ENCODE measurements at regions not wholly inside any gene's neighbourhood (a gene's known extent, or its start where the extent isn't known, plus 50 kb on each side); places are given as distances from the start of the nearest gene placed in this dataset.

DNA sequence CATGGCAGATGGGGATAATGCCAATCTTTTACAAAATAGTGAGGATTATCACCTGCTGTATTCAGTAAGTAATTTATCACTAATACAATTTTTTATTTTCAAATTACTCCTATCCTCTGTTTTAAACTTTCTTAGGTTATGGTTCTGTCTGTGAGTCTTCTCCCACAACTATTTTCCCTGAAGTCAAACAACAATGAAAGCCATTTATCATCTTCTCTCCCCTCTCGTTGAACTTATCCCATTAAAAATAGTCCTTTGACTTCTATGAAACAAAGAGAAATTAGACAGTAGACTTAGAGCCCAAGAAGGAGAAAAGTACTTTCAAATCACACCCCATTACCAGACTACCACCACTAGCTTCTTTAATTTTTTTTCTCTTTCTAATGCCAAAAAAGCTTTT is 147.7 kb downstream of the SIM1 start:
- no peak overlapping the region for H3K27ac ChIP-seq (ENCODE audit: low read length)
- H3F3A ChIP-seq (ENCODE audit: insufficient read depth, low read length, poor library complexity, severe bottlenecking), result no peaks in the 10 kb centered on the region
- no peak overlapping the region for H3K4me3 ChIP-seq (ENCODE audit: low read length)
- no peaks in the 10 kb centered on the region for H3K79me2 ChIP-seq (replicated peaks; ENCODE audit: insufficient read depth, low read length)
- no peak overlapping the region for H2AFZ ChIP-seq (ENCODE audit: low read depth, low read length)
- H3K9ac ChIP-seq (ENCODE audit: low read length), result no peak overlapping the region
- H3K9me2 ChIP-seq (ENCODE audit: insufficient read depth, low read length), result no peaks in the 10 kb centered on the region
- no peaks in the 10 kb centered on the region for H3K9me3 ChIP-seq (ENCODE audit: low read length)
- H4K20me1 ChIP-seq (ENCODE audit: insufficient read depth), result no peaks in the 10 kb centered on the region
- no peaks in the 10 kb centered on the region for H3K27me3 ChIP-seq (ENCODE audit: insufficient read depth, low read depth, low read length)
- H3K4me2 ChIP-seq (ENCODE audit: low read length), result no peak overlapping the region
- no peaks in the 10 kb centered on the region for H3K36me3 ChIP-seq (ENCODE audit: insufficient read depth, low read length)
- no peak for TF ChIP-seq RAD21 (conservative IDR thresholded peaks at IDR 0.05)
- TF ChIP-seq, protein P1, sequence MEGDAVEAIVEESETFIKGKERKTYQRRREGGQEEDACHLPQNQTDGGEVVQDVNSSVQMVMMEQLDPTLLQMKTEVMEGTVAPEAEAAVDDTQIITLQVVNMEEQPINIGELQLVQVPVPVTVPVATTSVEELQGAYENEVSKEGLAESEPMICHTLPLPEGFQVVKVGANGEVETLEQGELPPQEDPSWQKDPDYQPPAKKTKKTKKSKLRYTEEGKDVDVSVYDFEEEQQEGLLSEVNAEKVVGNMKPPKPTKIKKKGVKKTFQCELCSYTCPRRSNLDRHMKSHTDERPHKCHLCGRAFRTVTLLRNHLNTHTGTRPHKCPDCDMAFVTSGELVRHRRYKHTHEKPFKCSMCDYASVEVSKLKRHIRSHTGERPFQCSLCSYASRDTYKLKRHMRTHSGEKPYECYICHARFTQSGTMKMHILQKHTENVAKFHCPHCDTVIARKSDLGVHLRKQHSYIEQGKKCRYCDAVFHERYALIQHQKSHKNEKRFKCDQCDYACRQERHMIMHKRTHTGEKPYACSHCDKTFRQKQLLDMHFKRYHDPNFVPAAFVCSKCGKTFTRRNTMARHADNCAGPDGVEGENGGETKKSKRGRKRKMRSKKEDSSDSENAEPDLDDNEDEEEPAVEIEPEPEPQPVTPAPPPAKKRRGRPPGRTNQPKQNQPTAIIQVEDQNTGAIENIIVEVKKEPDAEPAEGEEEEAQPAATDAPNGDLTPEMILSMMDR (IDR thresholded peaks at IDR 0.05; ENCODE audit: poor library complexity, severe bottlenecking), result no peak
- TF ChIP-seq SMC3 (conservative IDR thresholded peaks at IDR 0.05; ENCODE audit: poor library complexity), result no peak
- TF ChIP-seq EZH2 (IDR thresholded peaks at IDR 0.05; ENCODE audit: borderline replicate concordance, insufficient read depth, low read length, poor library complexity, severe bottlenecking), result no peak
- TF ChIP-seq EP300 (conservative IDR thresholded peaks at IDR 0.05; ENCODE audit: poor library complexity, severe bottlenecking), result no peak
- no peak for TF ChIP-seq TAF1 (IDR thresholded peaks at IDR 0.05; ENCODE audit: low read depth)
- no peak for TF ChIP-seq POLR2AphosphoS5 (IDR thresholded peaks at IDR 0.05)
- TF ChIP-seq, protein P2, sequence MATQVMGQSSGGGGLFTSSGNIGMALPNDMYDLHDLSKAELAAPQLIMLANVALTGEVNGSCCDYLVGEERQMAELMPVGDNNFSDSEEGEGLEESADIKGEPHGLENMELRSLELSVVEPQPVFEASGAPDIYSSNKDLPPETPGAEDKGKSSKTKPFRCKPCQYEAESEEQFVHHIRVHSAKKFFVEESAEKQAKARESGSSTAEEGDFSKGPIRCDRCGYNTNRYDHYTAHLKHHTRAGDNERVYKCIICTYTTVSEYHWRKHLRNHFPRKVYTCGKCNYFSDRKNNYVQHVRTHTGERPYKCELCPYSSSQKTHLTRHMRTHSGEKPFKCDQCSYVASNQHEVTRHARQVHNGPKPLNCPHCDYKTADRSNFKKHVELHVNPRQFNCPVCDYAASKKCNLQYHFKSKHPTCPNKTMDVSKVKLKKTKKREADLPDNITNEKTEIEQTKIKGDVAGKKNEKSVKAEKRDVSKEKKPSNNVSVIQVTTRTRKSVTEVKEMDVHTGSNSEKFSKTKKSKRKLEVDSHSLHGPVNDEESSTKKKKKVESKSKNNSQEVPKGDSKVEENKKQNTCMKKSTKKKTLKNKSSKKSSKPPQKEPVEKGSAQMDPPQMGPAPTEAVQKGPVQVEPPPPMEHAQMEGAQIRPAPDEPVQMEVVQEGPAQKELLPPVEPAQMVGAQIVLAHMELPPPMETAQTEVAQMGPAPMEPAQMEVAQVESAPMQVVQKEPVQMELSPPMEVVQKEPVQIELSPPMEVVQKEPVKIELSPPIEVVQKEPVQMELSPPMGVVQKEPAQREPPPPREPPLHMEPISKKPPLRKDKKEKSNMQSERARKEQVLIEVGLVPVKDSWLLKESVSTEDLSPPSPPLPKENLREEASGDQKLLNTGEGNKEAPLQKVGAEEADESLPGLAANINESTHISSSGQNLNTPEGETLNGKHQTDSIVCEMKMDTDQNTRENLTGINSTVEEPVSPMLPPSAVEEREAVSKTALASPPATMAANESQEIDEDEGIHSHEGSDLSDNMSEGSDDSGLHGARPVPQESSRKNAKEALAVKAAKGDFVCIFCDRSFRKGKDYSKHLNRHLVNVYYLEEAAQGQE (IDR thresholded peaks at IDR 0.05; ENCODE audit: borderline replicate concordance), result no peak
- TF ChIP-seq MXI1 (conservative IDR thresholded peaks at IDR 0.05; ENCODE audit: poor library complexity, severe bottlenecking), result no peak

DNA sequence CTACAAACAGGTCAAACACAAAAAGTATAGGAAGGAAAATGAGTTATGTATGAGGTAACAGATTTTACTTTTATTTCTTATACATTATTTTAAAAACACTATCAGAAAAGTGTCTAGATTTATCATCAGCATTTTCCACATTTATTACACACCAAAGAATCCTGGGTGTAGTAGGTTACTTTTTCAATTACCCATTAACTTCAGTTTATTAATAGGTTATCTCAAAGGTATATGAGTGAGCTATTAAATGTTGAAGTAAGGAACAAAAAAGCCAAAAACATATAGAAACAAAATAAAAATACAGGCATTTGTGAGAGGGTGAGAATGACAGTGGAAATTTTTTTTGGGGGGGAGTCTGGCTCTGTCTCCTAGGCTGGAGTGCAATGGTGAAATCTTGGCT is 150.5 kb downstream of the SIM1 start:
- Histone ChIP-seq H3K27ac (ENCODE audit: low read length) (no peak overlapping the region), H3K4me2 (ENCODE audit: low read length) (no peak overlapping the region), H3K36me3 (ENCODE audit: insufficient read depth, low read length) (no peaks in the 10 kb centered on the region), H3K9me2 (ENCODE audit: insufficient read depth, low read length) (no peaks in the 10 kb centered on the region), H3K79me2 (replicated peaks; ENCODE audit: insufficient read depth, low read length) (no peaks in the 10 kb centered on the region), H3K9me3 (ENCODE audit: low read length) (no peaks in the 10 kb centered on the region), H3F3A (ENCODE audit: insufficient read depth, low read length, poor library complexity, severe bottlenecking) (no peaks in the 10 kb centered on the region), H3K4me3 (ENCODE audit: low read length) (no peak overlapping the region), H3K27me3 (ENCODE audit: insufficient read depth, low read depth, low read length) (no peaks in the 10 kb centered on the region), H4K20me1 (ENCODE audit: insufficient read depth) (no peaks in the 10 kb centered on the region), H2AFZ (ENCODE audit: low read depth, low read length) (no peak overlapping the region), H3K9ac (ENCODE audit: low read length) (no peak overlapping the region)
- no peak for TF ChIP-seq RAD21 (conservative IDR thresholded peaks at IDR 0.05)
- no peak for TF ChIP-seq SMC3 (conservative IDR thresholded peaks at IDR 0.05; ENCODE audit: poor library complexity)
- TF ChIP-seq, protein P2 (IDR thresholded peaks at IDR 0.05; ENCODE audit: borderline replicate concordance), result no peak
- TF ChIP-seq, protein P1 (IDR thresholded peaks at IDR 0.05; ENCODE audit: poor library complexity, severe bottlenecking), result no peak
